ENCODE measurements at regions not wholly inside any gene's neighbourhood (a gene's known extent, or its start where the extent isn't known, plus 50 kb on each side); places are given as distances from the start of the nearest gene placed in this dataset.
A peak's percentile ranks its signal among the peaks of the same experiment; 100 is the strongest.

- no peak for DNase-seq
Observed at GRCh38 chr1:29870621-29871020, 634.3 kb downstream of the PTPRU start.

- no peak for DNase-seq
Observed at GRCh38 chr1:29869802-29870201, 633.5 kb downstream of the PTPRU start.

GRCh38 chr1:29868944-29869343 lies 632.6 kb downstream of the PTPRU start:
- DNase-seq = no peak

- no peak for DNase-seq
Observed at GRCh38 chr1:29868096-29868495, 631.8 kb downstream of the PTPRU start.

- DNase-seq = no peak
Observed at GRCh38 chr1:29865051-29865450, 628.7 kb downstream of the PTPRU start.

- DNase-seq = no peak
Observed at GRCh38 chr1:29864431-29865022, 628.2 kb downstream of the PTPRU start.

GRCh38 chr1:29861922-29862321 lies 625.6 kb downstream of the PTPRU start:
- no peak for DNase-seq

GRCh38 chr1:29861446-29861845 lies 625.1 kb downstream of the PTPRU start:
- no peak for DNase-seq

- DNase-seq = peak in 1 of 3 experiments; percentile 71
Observed at GRCh38 chr1:29860681-29861080, 624.4 kb downstream of the PTPRU start.

GRCh38 chr1:29860056-29860455 lies 623.7 kb downstream of the PTPRU start:
- DNase-seq = peak in 2 of 3 experiments; percentile 83 to 97

- peak in 1 of 3 experiments; percentile 38 for DNase-seq
Observed at GRCh38 chr1:29859126-29859525, 622.8 kb downstream of the PTPRU start.

- peak in 1 of 3 experiments; percentile 38 for DNase-seq
Observed at GRCh38 chr1:29858646-29859045, 622.3 kb downstream of the PTPRU start.

GRCh38 chr1:29856340-29857114 lies 620.2 kb downstream of the PTPRU start:
- DNase-seq = peak in 1 of 3 experiments; percentile 18

- no peak for DNase-seq
Observed at GRCh38 chr1:29855561-29856160, 619.3 kb downstream of the PTPRU start.

GRCh38 chr1:29854700-29855276 lies 618.5 kb downstream of the PTPRU start:
- no peak for DNase-seq

- peak in 2 of 3 experiments; percentile 57 to 80 for DNase-seq
Observed at GRCh38 chr1:29853716-29854330, 617.5 kb downstream of the PTPRU start.

GRCh38 chr1:29852248-29852647 lies 615.9 kb downstream of the PTPRU start:
- no peak for DNase-seq

GRCh38 chr1:29851691-29852090 lies 615.4 kb downstream of the PTPRU start:
- no peak for DNase-seq

GRCh38 chr1:29849991-29850757 lies 613.9 kb downstream of the PTPRU start:
- no peak for DNase-seq

- peak; percentile 39 to 63 (median 40) for DNase-seq
Observed at GRCh38 chr1:29849038-29849750, 612.9 kb downstream of the PTPRU start.

- DNase-seq = no peak
Observed at GRCh38 chr1:29845910-29846309, 609.6 kb downstream of the PTPRU start.

- DNase-seq = peak in 1 of 3 experiments; percentile 11
Observed at GRCh38 chr1:29842130-29842529, 605.8 kb downstream of the PTPRU start.

All from NCI-H1417 (cell line).